Liver (tissue), 3 donors: ENCODE measurements at regions not wholly inside any gene's neighbourhood (a gene's known extent, or its start where the extent isn't known, plus 50 kb on each side); places are given as distances from the start of the nearest gene placed in this dataset.

Experiments used
- GABPA ChIP-seq, 2 donors: IDR thresholded peaks in 1 of 2; conservative IDR thresholded peaks in 1 of 2; 2 replicates each; pipeline ENCODE4 v1.6.1; 2016; ENCODE audit warnings: antibody characterized with exemption in 2 of 2, mild to moderate bottlenecking in 1 of 2, moderate library complexity in 1 of 2
- JUND ChIP-seq, 2 donors: IDR thresholded peaks; 2 replicates each; pipeline ENCODE4 v1.6.1; 2016; ENCODE audit warnings: antibody characterized with exemption in 2 of 2
- MAX ChIP-seq: IDR thresholded peaks from 2 replicates; pipeline ENCODE4 v1.6.1; 2016; ENCODE audit warnings: antibody characterized with exemption
- RAD21 ChIP-seq, 2 donors: IDR thresholded peaks; 2 replicates each; pipeline ENCODE4 v1.6.1; 2016; ENCODE audit warnings: antibody characterized with exemption in 2 of 2, mild to moderate bottlenecking in 2 of 2
- REST ChIP-seq: IDR thresholded peaks from 2 replicates; pipeline ENCODE4 v1.6.1; 2016; ENCODE audit warnings: antibody characterized with exemption, mild to moderate bottlenecking
- SP1 ChIP-seq: IDR thresholded peaks from 2 replicates; pipeline ENCODE4 v1.6.1; 2018; ENCODE audit warnings: antibody characterized with exemption, mild to moderate bottlenecking
- TAF1 ChIP-seq: conservative IDR thresholded peaks from 2 replicates; pipeline ENCODE4 v1.6.1; 2016; ENCODE audit warnings: antibody characterized with exemption, mild to moderate bottlenecking
- YY1 ChIP-seq: IDR thresholded peaks from 2 replicates; pipeline ENCODE4 v1.6.1; 2016; ENCODE audit warnings: antibody characterized with exemption, mild to moderate bottlenecking
- TF ChIP-seq, protein P1 (sequence below): fragments of 150-350 bp; IDR thresholded peaks from 2 replicates; pipeline ENCODE4 v1.5.1; 2017; ENCODE audit warnings: improper control_type of control experiment, low read depth, low read length; ENCODE audit not compliant: missing input control
- TF ChIP-seq, protein P2 (sequence below): IDR thresholded peaks from 2 replicates; pipeline ENCODE4 v1.6.1; 2016; ENCODE audit warnings: antibody characterized with exemption
- TF ChIP-seq, protein P3 (sequence below): IDR thresholded peaks from 2 replicates; pipeline ENCODE4 v1.6.1; 2016; ENCODE audit warnings: antibody characterized with exemption
- donor health status: healthy.
- donor health status: healthy.

DNA sequence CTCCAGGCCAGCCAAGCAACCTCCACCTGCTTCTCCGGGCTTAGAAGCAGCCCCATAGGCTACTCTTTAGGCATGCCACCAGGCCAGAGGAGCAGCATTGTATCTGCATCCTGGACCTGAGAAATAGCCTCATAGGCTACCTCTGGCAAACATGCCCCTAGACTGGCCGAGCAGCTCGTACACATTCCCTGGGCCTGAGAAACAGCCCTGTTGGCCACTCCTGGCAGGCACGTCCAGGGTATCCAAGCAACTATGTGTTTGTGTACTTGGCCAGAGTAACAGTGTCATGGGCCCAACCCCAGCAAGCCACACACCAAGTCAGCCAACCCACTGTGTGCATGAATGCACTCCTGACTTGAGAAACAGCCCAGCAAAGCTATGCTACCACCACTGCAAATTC lies 498.7 kb upstream of the CDIN1 start:
- TF ChIP-seq, protein P1, sequence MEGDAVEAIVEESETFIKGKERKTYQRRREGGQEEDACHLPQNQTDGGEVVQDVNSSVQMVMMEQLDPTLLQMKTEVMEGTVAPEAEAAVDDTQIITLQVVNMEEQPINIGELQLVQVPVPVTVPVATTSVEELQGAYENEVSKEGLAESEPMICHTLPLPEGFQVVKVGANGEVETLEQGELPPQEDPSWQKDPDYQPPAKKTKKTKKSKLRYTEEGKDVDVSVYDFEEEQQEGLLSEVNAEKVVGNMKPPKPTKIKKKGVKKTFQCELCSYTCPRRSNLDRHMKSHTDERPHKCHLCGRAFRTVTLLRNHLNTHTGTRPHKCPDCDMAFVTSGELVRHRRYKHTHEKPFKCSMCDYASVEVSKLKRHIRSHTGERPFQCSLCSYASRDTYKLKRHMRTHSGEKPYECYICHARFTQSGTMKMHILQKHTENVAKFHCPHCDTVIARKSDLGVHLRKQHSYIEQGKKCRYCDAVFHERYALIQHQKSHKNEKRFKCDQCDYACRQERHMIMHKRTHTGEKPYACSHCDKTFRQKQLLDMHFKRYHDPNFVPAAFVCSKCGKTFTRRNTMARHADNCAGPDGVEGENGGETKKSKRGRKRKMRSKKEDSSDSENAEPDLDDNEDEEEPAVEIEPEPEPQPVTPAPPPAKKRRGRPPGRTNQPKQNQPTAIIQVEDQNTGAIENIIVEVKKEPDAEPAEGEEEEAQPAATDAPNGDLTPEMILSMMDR = no peak
- no peak for TF ChIP-seq SP1
- TF ChIP-seq TAF1 = no peak
- TF ChIP-seq, protein P2, sequence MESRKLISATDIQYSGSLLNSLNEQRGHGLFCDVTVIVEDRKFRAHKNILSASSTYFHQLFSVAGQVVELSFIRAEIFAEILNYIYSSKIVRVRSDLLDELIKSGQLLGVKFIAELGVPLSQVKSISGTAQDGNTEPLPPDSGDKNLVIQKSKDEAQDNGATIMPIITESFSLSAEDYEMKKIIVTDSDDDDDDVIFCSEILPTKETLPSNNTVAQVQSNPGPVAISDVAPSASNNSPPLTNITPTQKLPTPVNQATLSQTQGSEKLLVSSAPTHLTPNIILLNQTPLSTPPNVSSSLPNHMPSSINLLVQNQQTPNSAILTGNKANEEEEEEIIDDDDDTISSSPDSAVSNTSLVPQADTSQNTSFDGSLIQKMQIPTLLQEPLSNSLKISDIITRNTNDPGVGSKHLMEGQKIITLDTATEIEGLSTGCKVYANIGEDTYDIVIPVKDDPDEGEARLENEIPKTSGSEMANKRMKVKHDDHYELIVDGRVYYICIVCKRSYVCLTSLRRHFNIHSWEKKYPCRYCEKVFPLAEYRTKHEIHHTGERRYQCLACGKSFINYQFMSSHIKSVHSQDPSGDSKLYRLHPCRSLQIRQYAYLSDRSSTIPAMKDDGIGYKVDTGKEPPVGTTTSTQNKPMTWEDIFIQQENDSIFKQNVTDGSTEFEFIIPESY = no peak
- TF ChIP-seq GABPA (IDR thresholded peaks at IDR 0.05 in 1 of 2, conservative IDR thresholded peaks at IDR 0.05 in 1 of 2) = no peak
- no peak for TF ChIP-seq JUND (IDR thresholded peaks at IDR 0.05)
- no peak for TF ChIP-seq RAD21 (IDR thresholded peaks at IDR 0.05)
- TF ChIP-seq, protein P3, sequence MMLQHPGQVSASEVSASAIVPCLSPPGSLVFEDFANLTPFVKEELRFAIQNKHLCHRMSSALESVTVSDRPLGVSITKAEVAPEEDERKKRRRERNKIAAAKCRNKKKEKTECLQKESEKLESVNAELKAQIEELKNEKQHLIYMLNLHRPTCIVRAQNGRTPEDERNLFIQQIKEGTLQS = no peak
- no peak for TF ChIP-seq YY1
- no peak for TF ChIP-seq REST
- no peak for TF ChIP-seq MAX
